GM12878 (cell line): ENCODE measurements at regions not wholly inside any gene's neighbourhood (a gene's known extent, or its start where the extent isn't known, plus 50 kb on each side); places are given as distances from the start of the nearest gene placed in this dataset.

Experiments used
- ATAC-seq: fragments of 200-7000 bp; cut with Tn5 transposase; 3 replicates; pipeline ENCODE4 v1.9.1; 2020; ENCODE audit warnings: mild to moderate bottlenecking, moderate library complexity
- BruUV-seq: library from RNA; stranded (reverse); fragments of 400-500 nt; replicated peaks from 2 replicates; lab custom pipeline; 2021; lab: Mats Ljungman, UMichigan
- CTCF ChIA-PET: fragments of 300-600 bp; sonication (Branson Sonifier 250); formaldehyde crosslinking; extraction: SDS; loops from one replicate; lab custom pipeline; 2021; ENCODE audit warnings: inconsistent platforms; lab: Yijun Ruan, JAX
- POLR2A ChIA-PET: fragments of 350-600 bp; formaldehyde crosslinking; extraction: SDS; loops from one replicate; lab custom pipeline; 2021; ENCODE audit warnings: inconsistent platforms; lab: Charles Lee
- RAD21 ChIA-PET: fragments of 300-600 bp; sonication (Branson Sonifier 250); formaldehyde crosslinking; loops from one replicate; lab custom pipeline; 2023; ENCODE audit warnings: antibody characterized with exemption; ENCODE audit not compliant: unreplicated experiment; lab: Charles Lee
- SMC1A ChIA-PET: fragments of 300-600 bp; sonication (Branson Sonifier 250); formaldehyde crosslinking; loops from one replicate; lab custom pipeline; 2023; ENCODE audit not compliant: unreplicated experiment, uncharacterized antibody; lab: Charles Lee
- DNase-seq: peaks from one replicate; pipeline ENCODE4 v3.0.0-alpha.2; 2011; ENCODE audit warnings: low read depth, low spot score
- FAIRE-seq: peaks from 3 replicates; lab custom pipeline; 2011; peaks lifted over from hg19 to GRCh38; lab: Jason Lieb, UNC
- H2AFZ ChIP-seq: 2 replicates; pipeline ENCODE4 v1.6.0; 2011; ENCODE audit warnings: low read depth, low read length, control low read depth; ENCODE audit not compliant: control insufficient read depth
- H3K27ac ChIP-seq: 2 replicates; pipeline ENCODE4 v1.5.1; 2011; ENCODE audit warnings: control low read depth; ENCODE audit not compliant: control insufficient read depth, insufficient read depth
- H3K27me3 ChIP-seq, 2 experiments: replicated peaks in 1 of 2; 2 replicates each; pipeline versions ENCODE4 v1.6.0 to v1.6.1; 2011; ENCODE audit warnings: low read length in 1 of 2; ENCODE audit not compliant: control insufficient read depth in 2 of 2, insufficient read depth in 2 of 2
- H3K36me3 ChIP-seq, 2 experiments: 2 replicates each; pipeline ENCODE4 v1.5.1; 2011; ENCODE audit warnings: low read length in 1 of 2; ENCODE audit not compliant: control insufficient read depth in 2 of 2, insufficient read depth in 2 of 2
- H3K4me1 ChIP-seq: 2 replicates; pipeline ENCODE4 v1.6.1; 2011; ENCODE audit warnings: mild to moderate bottlenecking, low read length, moderate library complexity, mixed read lengths; ENCODE audit not compliant: control insufficient read depth, insufficient read depth
- H3K4me2 ChIP-seq: 2 replicates; pipeline ENCODE4 v1.6.0; 2011; ENCODE audit warnings: control low read depth; ENCODE audit not compliant: control insufficient read depth, insufficient read depth
- H3K4me3 ChIP-seq: fragments of 200-600 bp; sonication (generic); 2 replicates; pipeline ENCODE4 v1.5.1; 2016
- H3K79me2 ChIP-seq: 2 replicates; pipeline ENCODE4 v1.6.0; 2011; ENCODE audit warnings: low read length; ENCODE audit not compliant: control insufficient read depth, insufficient read depth
- H3K9ac ChIP-seq: 2 replicates; pipeline ENCODE4 v1.8.0; 2011; ENCODE audit warnings: low read length, control low read depth, mixed read lengths; ENCODE audit not compliant: control insufficient read depth, insufficient read depth
- H3K9me3 ChIP-seq: replicated peaks from 3 replicates; pipeline ENCODE4 v1.5.1; 2011; ENCODE audit warnings: mild to moderate bottlenecking, low read length; ENCODE audit not compliant: control insufficient read depth, insufficient read depth
- H4K20me1 ChIP-seq: 2 replicates; pipeline ENCODE4 v1.6.0; 2011; ENCODE audit not compliant: control insufficient read depth, insufficient read depth
- BACH1 ChIP-seq: fragments of 450-650 bp; IDR thresholded peaks from 2 replicates; pipeline ENCODE4 v1.6.1; 2017; ENCODE audit warnings: mild to moderate bottlenecking, borderline replicate concordance
- BMI1 ChIP-seq: fragments of 450-650 bp; IDR thresholded peaks from 2 replicates; pipeline ENCODE4 v1.6.1; 2016; ENCODE audit warnings: mild to moderate bottlenecking, moderate library complexity, borderline replicate concordance
- CUX1 ChIP-seq: IDR thresholded peaks from 2 replicates; pipeline ENCODE4 v1.6.1; 2012; ENCODE audit warnings: improper control_type of control experiment, low read depth, low read length; ENCODE audit not compliant: insufficient replicate concordance
- HDAC6 ChIP-seq: fragments of 200-600 bp; sonication (generic); IDR thresholded peaks from one replicate; pipeline ENCODE4 v1.8.0; 2017; ENCODE audit warnings: antibody characterized with exemption; ENCODE audit not compliant: unreplicated experiment
- KAT2A ChIP-seq: conservative IDR thresholded peaks from 2 replicates; pipeline ENCODE4 v1.6.1; 2011; ENCODE audit warnings: low read depth, low read length; ENCODE audit not compliant: control insufficient read depth
- POLR2AphosphoS5 ChIP-seq: IDR thresholded peaks from 2 replicates; pipeline ENCODE4 v1.6.1; 2011; ENCODE audit warnings: mild to moderate bottlenecking, low read length, inconsistent platforms
- RBBP5 ChIP-seq: fragments of 200-600 bp; sonication (generic); conservative IDR thresholded peaks from 2 replicates; pipeline ENCODE4 v1.6.1; 2016
- SREBF2 ChIP-seq: IDR thresholded peaks from 2 replicates; pipeline ENCODE4 v1.6.1; 2012; ENCODE audit warnings: mild to moderate bottlenecking, low read length
- WGBS: methylation state at CpG from one replicate; pipeline ENCODE4 v1.1.6; 2016; ENCODE audit warnings: low lambda C conversion rate; ENCODE audit not compliant: insufficient replicate concordance, insufficient coverage; ENCODE audit errors: missing lambda C conversion rate; 5-methylcytosine and 5-hydroxymethylcytosine counted together
- in situ Hi-C: fragments of 300-500 bp; cut with MboI; formaldehyde crosslinking; loops from 9 replicates; pipeline ENCODE4 v1.14.3; 2018; ENCODE audit warnings: mixed read lengths
- intact Hi-C: fragments of 100-400 bp; cut with micrococcal nuclease; formaldehyde crosslinking; loops from one replicate; pipeline ENCODE4 v1.14.2; 2022; ENCODE audit not compliant: unreplicated experiment

- Histone ChIP-seq H3K4me3 (no peak overlapping the region), H4K20me1 (no peaks in the 10 kb centered on the region), H3K9me3 (no peaks in the 10 kb centered on the region), H3K79me2 (no peaks in the 10 kb centered on the region), H3K4me2 (no peak overlapping the region), H2AFZ (no peak overlapping the region), H3K36me3 (no peaks in the 10 kb centered on the region), H3K27ac (no peak overlapping the region), H3K4me1 (no peaks in the 10 kb centered on the region), H3K9ac (no peak overlapping the region), H3K27me3 (peaks cover 6 to 8% of the 10 kb centered on the region in 2 experiments)
- ATAC-seq: no peak
- FAIRE-seq: no peak
- SMC1A ChIA-PET: no interaction called here
- in situ Hi-C loops (no loop called here), intact Hi-C loops (no loop called here)
- CTCF ChIA-PET: interaction anchor here (0.9 kb wide), 1 partner anchor 27 kb away, joined by 3 read pairs; no protein-coding TSS in a partner anchor
- RAD21 ChIA-PET: no interaction called here
- TF ChIP-seq BMI1 (no peak), CUX1 (no peak), RBBP5 (no peak), KAT2A (no peak), SREBF2 (no peak), HDAC6 (no peak), BACH1 (no peak), POLR2AphosphoS5 (no peak)
- BruUV-seq: no TSS peak
- no peak for DNase-seq
- POLR2A ChIA-PET: no interaction called here
- WGBS: 15% methylated on average over 5 of the region's 5 CpGs
Measured at GRCh38 chr1:18554099-18554498, 73.4 kb downstream of the KLHDC7A start.
